ENCODE measurements at regions not wholly inside any gene's neighbourhood (a gene's known extent, or its start where the extent isn't known, plus 50 kb on each side); places are given as distances from the start of the nearest gene placed in this dataset.

GRCh38 chr21:15152591-15152990 is 87.8 kb upstream of the NRIP1 start:
- DNase-seq = no peak

GRCh38 chr21:15159382-15160020 is 94.7 kb upstream of the NRIP1 start:
- no peak for DNase-seq

GRCh38 chr21:15160136-15160535 is 95.3 kb upstream of the NRIP1 start:
- DNase-seq = no peak

GRCh38 chr21:15162921-15163320 is 98.1 kb upstream of the NRIP1 start:
- no peak for DNase-seq

- no peak for DNase-seq
Measured at GRCh38 chr21:15164273-15164672, 99.5 kb upstream of the NRIP1 start.

DNA sequence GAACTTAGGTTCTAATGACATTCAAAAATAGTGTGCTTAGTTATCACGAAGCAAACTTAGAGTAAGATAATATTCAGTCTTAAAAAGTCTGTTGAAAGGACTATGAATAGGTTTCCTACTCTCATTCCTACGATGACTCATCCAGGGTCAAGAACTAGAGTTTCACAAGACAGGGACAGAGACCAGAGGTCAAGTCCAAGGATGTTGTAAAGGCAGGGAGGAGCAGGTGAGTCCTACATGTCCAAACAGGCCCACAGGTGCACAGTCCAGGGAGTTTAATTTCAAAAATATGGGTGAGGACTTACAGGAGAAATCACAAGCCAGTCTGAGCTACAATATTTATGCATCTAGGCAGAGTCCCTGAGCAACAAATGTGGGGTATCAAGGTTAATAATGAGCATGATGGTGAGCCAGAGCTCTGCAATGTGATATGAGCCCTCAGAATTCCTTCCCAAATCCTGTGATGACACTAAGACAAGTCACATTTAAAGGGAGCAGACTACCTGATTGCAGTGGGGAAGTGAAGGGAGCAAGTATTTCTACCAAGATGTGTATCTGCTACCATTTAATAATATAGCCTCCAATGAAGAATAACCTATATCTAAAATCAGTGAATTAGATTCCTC is 100.0 kb upstream of the NRIP1 start:
- no peak for DNase-seq

- no peak for DNase-seq
Measured at GRCh38 chr21:15170614-15171013, 105.8 kb upstream of the NRIP1 start.

- no peak for DNase-seq
Measured at GRCh38 chr21:15171546-15171945, 106.7 kb upstream of the NRIP1 start.

GRCh38 chr21:15172963-15173362 is 108.2 kb upstream of the NRIP1 start:
- no peak for DNase-seq

DNA sequence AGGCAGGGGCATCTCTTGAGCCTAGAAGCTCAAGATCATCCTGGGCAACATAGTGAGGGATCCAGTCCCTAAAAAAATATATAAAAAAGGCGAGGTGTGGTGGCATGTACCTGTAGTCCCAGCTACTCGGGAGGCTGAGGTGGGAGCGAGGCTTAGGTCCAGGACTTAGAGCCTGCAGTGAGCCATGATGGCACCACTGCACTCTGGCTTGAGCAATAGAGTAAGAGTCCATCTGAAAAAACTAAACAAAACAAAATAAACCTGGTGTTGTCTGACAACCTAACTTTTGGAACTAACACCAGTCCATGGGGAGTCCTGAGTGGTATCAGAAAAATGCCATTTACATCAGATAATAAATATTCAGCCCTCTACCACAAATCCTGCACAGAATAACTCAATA is 110.1 kb upstream of the NRIP1 start:
- DNase-seq = no peak

DNA sequence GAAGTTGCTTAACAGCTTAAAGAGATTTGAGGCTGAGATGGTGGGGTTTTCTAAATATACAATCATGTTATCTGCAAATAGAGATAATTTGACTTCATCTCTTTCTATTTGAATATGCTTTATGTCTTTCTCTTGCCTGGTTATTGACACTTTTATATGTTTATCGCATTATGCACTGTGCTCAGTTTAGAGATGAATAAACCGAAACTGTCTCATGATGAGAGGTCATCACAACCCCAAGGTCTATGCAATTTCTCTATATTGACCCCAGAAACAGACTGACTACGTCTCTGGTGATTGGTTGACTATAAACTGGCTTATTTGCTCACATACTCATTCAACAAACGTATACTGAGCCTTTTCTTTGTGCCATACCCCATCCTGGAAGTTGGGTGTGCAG is 117.9 kb upstream of the NRIP1 start:
- no peak for DNase-seq

DNA sequence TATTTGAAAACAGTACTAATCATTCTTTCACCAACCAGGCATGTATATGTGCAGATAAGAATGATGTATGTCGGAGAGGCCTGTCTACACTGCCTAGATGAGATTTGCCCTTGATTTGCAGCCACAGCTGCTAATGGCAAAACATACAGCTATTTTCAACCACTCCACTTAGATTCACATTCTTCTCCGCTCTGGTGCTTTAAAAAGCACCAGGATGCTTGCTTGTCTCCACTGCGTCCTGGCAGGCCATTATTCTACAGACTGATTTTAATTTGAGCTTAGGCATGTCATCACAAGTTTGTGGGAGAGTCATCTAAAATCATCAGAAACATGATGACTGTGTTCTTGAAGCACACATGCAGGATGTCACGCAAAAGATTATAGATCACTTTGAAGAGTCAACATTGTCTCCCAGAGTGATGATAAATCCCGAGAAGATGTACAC is 119.0 kb upstream of the NRIP1 start:
- DNase-seq = no peak

GRCh38 chr21:15190412-15190811 is 125.6 kb upstream of the NRIP1 start:
- DNase-seq = no peak

DNA sequence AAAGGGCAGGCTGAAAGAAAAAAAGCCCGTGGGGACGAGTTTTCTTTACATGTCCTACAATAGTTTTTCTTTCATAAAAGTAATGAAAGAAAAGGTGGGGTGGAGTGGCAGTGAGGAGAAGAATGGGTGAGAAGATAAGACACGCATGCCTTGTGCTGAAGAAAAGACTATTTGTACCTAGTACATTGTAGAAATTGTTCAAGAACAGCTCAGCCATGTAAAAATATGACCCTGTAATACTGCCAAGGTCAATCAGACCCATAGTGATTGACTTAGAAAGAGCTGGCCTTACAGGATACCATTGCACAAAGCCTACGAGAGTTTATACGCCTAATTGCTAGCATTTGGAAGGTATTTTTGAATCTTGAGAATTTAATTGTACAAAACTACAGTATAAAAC is 126.0 kb upstream of the NRIP1 start:
- DNase-seq = no peak

GRCh38 chr21:15191342-15191741 is 126.5 kb upstream of the NRIP1 start:
- no peak for DNase-seq

- no peak for DNase-seq
Measured at GRCh38 chr21:15192243-15192642, 127.4 kb upstream of the NRIP1 start.

DNA sequence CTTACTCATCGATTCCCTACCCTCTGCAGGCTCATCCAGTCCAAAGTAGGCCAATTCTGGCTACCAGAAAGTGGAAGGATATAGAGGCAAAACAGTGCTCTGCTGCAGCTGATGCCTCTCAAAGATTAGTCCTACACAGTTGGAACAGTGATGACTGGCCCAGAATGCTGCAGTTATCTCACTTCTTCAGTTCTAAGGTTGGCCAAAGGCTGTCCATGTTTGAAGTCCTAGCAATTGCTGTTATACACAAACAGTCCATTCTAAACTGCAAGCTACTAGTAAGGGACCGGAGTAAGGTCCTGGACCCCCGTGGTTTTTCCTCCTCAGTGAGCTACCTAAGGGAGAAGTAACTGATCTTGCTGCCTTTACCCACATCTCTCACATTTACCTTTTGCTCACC is 129.1 kb upstream of the NRIP1 start:
- no peak for DNase-seq

- no peak for DNase-seq
Measured at GRCh38 chr21:15195104-15195503, 130.3 kb upstream of the NRIP1 start.

DNA sequence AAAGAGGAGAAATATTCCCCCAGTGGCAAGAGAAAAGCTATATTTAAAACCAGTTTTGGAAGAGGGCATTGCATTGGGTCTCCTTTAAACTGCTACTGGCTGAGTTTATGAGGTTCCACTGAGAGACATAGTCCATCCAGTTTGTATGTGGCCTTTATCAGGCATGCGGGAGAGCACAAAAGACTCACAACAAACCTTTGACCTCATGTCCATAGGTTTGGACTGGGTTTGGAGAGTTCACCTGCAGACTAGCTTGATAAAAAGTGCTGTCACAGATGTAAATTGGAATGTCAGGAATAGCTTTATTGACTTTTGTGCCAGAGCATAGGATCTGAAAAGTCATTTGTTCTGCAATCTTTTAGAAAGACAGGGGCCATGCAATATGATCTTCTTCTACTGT is 131.0 kb upstream of the NRIP1 start:
- DNase-seq = no peak

DNA sequence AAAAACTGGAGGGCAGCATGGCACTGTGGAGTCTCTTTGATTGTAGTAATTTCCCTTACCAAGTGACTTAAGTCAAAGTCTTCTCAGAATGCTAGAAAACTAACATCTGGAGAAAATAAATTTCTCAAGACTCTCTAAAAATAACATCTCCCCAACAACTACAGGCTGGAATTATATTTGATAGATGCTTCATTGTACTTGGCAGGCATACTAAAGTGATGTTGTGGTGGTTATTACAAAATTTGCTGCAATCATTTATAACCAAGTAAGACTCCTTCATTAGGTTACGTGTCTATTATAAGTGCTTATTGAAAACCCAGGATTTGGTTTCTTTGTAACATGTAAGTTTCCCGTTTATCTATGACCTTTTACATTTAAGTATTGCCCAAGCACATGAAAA is 132.9 kb upstream of the NRIP1 start:
- no peak for DNase-seq

DNA sequence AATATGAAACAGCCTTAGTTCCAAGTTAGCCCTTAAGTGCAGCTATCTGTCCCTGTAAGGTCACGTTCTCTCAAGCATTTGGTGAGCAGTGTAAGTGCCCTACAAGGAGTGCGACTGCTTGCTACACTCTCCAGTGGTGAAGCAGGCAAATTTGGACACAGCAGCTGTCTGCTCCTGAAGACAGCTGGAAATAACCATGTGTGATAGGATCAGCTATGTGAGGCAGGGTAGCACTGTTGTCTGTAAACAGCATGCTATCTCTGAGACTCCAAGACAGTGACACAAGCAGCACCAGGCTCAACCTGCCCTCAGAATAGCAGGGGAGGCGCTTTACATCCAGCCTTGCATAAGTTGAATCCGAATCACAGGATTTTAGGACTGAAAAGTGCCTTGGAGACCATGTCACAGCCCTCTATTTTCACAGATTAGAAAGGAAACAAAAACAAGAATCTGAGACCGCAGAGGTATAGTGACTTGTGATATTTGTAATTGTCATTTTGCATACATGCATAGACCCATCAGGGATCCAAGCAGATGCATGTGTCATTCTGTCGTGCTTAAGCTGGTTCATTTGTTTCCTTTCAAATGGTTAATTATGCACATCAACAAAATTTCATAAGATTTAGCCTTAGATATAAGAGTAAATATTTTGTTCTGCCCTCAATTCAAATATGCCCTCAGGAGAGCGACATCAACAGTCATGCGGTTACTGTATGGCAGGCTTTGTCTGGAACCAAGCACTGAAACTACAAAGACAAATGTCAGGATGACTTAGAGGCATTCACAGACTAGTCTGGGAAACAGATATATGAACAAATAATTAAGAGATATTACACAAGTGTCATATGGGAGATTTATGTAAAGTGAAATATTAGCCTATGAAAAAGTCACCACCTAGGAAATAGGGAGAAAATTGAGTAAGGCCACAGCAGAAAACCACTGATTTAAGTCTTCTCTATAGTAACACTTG is 134.9 kb upstream of the NRIP1 start:
- DNase-seq = no peak

DNA sequence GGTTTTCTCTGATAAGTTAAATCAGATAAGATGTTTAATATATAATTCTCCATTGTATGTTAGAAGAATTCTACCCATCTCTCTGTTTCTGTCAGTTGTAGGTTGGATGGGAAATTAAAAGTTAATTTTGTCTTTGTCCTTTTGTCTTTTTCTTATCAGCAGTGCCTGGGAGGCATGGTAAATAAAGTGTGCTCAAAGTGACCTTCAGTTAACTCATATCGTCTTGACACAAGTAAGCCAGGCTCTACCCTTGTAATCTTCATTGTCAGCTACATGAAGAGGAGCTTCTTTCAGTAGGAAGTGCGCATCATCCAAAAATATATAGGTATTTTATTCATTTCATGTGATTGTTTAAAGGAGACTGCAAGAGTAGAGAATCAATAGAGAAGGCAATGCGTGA is 138.9 kb upstream of the NRIP1 start:
- DNase-seq = no peak

GRCh38 chr21:15204140-15204969 is 139.6 kb upstream of the NRIP1 start:
- no peak for DNase-seq
